PFSK-1 (cell line): ENCODE measurements at regions not wholly inside any gene's neighbourhood (a gene's known extent, or its start where the extent isn't known, plus 50 kb on each side); places are given as distances from the start of the nearest gene placed in this dataset.

Experiments used
- FOXP2 ChIP-seq: optimal IDR thresholded peaks from 2 replicates; pipeline ENCODE3; 2011; ENCODE audit warnings: borderline replicate concordance, control low read depth, inconsistent platforms; ENCODE audit not compliant: insufficient read depth; ENCODE audit errors: extremely low read length, extremely low read depth
- POLR2AphosphoS5 ChIP-seq: IDR thresholded peaks from 2 replicates; pipeline ENCODE4 v1.6.1; 2012; ENCODE audit warnings: low read depth, mild to moderate bottlenecking, control low read depth, low read length, moderate library complexity
- REST ChIP-seq, 2 experiments: IDR thresholded peaks; 2 replicates each; pipeline versions ENCODE4 v1.6.1 to v1.8.0; 2011 to 2012; ENCODE audit warnings: low read depth in 2 of 2, low read length in 2 of 2, control low read depth in 1 of 2, inconsistent platforms in 1 of 2, mild to moderate bottlenecking in 1 of 2, moderate library complexity in 1 of 2; ENCODE audit not compliant: insufficient read depth in 1 of 2
- SIN3A ChIP-seq: IDR thresholded peaks from 2 replicates; pipeline ENCODE4 v1.6.1; 2012; ENCODE audit warnings: mild to moderate bottlenecking, low read length, moderate library complexity, borderline replicate concordance; ENCODE audit not compliant: insufficient read depth
- TAF1 ChIP-seq: IDR thresholded peaks from 2 replicates; pipeline ENCODE4 v1.6.1; 2012; ENCODE audit warnings: low read length, control low read depth, borderline replicate concordance; ENCODE audit not compliant: insufficient read depth

GRCh38 chr15:79161837-79162508 is 71.4 kb upstream of the RASGRF1 start:
- TF ChIP-seq REST (IDR thresholded peaks at IDR 0.05; ENCODE audit: insufficient read depth in 1 of 2, low read depth in 2 of 2, low read length in 2 of 2) (no peak), TAF1 (no peak), FOXP2 (no peak), POLR2AphosphoS5 (no peak), SIN3A (no peak)

- TF ChIP-seq FOXP2 (no peak), SIN3A (no peak), REST (IDR thresholded peaks at IDR 0.05; ENCODE audit: insufficient read depth in 1 of 2, low read depth in 2 of 2, low read length in 2 of 2) (no peak), TAF1 (no peak), POLR2AphosphoS5 (no peak)
Observed at GRCh38 chr15:79160211-79160610, 69.6 kb upstream of the RASGRF1 start.

- TF ChIP-seq FOXP2 (no peak), REST (IDR thresholded peaks at IDR 0.05; ENCODE audit: insufficient read depth in 1 of 2, low read depth in 2 of 2, low read length in 2 of 2) (no peak), TAF1 (no peak), POLR2AphosphoS5 (no peak), SIN3A (no peak)
Observed at GRCh38 chr15:79157631-79158592, 67.3 kb upstream of the RASGRF1 start.

GRCh38 chr15:79156704-79157375 is 66.3 kb upstream of the RASGRF1 start:
- TF ChIP-seq SIN3A (no peak), FOXP2 (no peak), TAF1 (no peak), POLR2AphosphoS5 (no peak), REST (IDR thresholded peaks at IDR 0.05; ENCODE audit: insufficient read depth in 1 of 2, low read depth in 2 of 2, low read length in 2 of 2) (no peak)
